ENCODE measurements at regions not wholly inside any gene's neighbourhood (a gene's known extent, or its start where the extent isn't known, plus 50 kb on each side); places are given as distances from the start of the nearest gene placed in this dataset.

- TF ChIP-seq EZH2phosphoT487 (IDR thresholded peaks at IDR 0.05; ENCODE audit: unreplicated experiment): no peak
- TF ChIP-seq CREB1 (CRISPR knock-in tag; IDR thresholded peaks at IDR 0.05; ENCODE audit: low read depth): no peak
- TF ChIP-seq EZH2 (IDR thresholded peaks at IDR 0.05; ENCODE audit: low read depth, unreplicated experiment): no peak
- no peak for TF ChIP-seq JUNB (IDR thresholded peaks at IDR 0.05; ENCODE audit: unreplicated experiment)
- no peak for TF ChIP-seq CTCF (conservative IDR thresholded peaks at IDR 0.05; ENCODE audit: low read depth in 2 of 2)
- TF ChIP-seq POLR2AphosphoS5 (IDR thresholded peaks at IDR 0.05; ENCODE audit: low read depth): no peak
Observed at GRCh38 chr13:111586291-111586690, 265.8 kb downstream of the TEX29 start.

All from GM23338 (cell line).